ENCODE measurements at regions not wholly inside any gene's neighbourhood (a gene's known extent, or its start where the extent isn't known, plus 50 kb on each side); places are given as distances from the start of the nearest gene placed in this dataset.

DNA sequence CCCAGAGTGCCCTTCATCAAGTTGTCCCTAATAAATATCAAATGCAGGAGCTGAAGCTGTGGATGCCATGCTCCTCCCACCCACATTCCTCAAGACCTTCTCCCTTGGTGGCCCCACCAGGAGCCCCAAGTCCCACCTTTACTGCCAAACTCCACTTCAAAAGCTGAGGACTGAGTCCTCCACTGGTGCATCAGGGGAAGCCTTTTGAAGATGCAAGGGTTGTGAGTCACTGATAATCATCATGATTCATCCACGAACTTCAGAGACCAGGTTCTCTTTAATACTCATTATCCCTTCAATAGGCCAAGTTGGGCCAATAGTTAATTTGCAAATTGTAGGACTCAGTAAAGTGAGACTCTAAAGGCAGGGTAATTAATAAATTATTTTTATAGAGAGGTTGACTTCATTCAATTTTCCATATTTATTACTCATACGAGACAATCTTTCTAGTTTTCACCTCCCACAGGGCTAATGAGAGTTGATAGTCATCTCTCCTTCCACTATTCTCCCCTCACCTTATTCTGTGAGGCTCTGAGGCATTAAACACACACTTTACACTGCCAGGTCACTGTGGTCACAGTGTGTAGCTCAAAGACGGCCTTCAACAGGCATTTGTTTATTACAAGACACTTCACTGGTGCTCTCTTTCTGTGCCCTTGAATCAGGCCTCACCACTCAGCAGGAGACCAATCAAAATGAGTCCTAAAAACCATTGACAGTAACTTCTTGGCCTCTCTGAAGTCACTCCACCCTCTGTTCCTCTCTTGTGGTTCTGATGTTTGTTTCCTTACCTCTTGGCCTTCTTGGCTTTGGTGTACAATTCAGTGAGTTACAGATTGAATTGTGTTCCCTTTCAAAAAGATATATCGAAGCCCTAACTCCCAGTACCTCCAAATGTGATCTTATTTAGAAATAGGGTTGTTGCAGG is 99.9 kb downstream of the TRIB2 start:
- 6% methylated on average over 4 of the region's 4 CpGs for WGBS (ENCODE audit: insufficient coverage, low coverage, missing lambda C conversion rate)
- in situ Hi-C loops (cut with MboI), result no loop called here
- no peaks in the 10 kb centered on the region for H4K20me1 ChIP-seq (replicated peaks; ENCODE audit: control insufficient read depth, insufficient read depth, low read length)
- H3K4me2 ChIP-seq (ENCODE audit: insufficient read depth, low read length), result no peak overlapping the region
- H3K36me3 ChIP-seq (ENCODE audit: control insufficient read depth, insufficient read depth, low read length), result no peaks in the 10 kb centered on the region
- H3K27ac ChIP-seq (ENCODE audit: extremely low read depth, low read depth, low read length), result no peak overlapping the region
- TF ChIP-seq ZBTB40 (IDR thresholded peaks at IDR 0.05) (no peak), ZBTB40 (CRISPR knock-in tag; IDR thresholded peaks at IDR 0.05) (no peak), DPF2 (IDR thresholded peaks at IDR 0.05) (no peak), DMBX1 (CRISPR knock-in tag; IDR thresholded peaks at IDR 0.05; ENCODE audit: borderline replicate concordance) (no peak), DDX20 (tag; IDR thresholded peaks at IDR 0.05; ENCODE audit: low read depth) (no peak), FOSL1 (tag; conservative IDR thresholded peaks at IDR 0.05) (peak; percentile 55)
- peaks cover 0 to 4% of the 10 kb centered on the region in 2 experiments; a peak in 1 of 5 replicates for H3K27me3 ChIP-seq (ENCODE audit: control insufficient read depth in 2 of 2, insufficient read depth in 2 of 2, low read length in 2 of 2)
- H3K9ac ChIP-seq (ENCODE audit: insufficient read depth in 1 of 2, low read depth in 2 of 2, low read length in 2 of 2), result no peak overlapping the region
- no TSS peak for BruUV-seq (replicated peaks)
- intact Hi-C loops (cut with micrococcal nuclease), result no loop called here
- no peak for FAIRE-seq
- ChIA-PET CTCF (ENCODE audit: low intra/inter-chr PET ratio) (no interaction called here), POLR2A (interaction anchor here (0.7 kb wide), 1 partner anchor 9 kb away, joined by 3 read pairs; no protein-coding TSS in a partner anchor)
- no peak overlapping the region for H2AFZ ChIP-seq (ENCODE audit: low read depth, low read length)
- H3K9me3 ChIP-seq (replicated peaks; ENCODE audit: control insufficient read depth, insufficient read depth, low read depth, low read length), result no peaks in the 10 kb centered on the region
- no peak overlapping the region for H3K4me3 ChIP-seq
- no peaks in the 10 kb centered on the region for H3K9me1 ChIP-seq (ENCODE audit: control insufficient read depth, insufficient read depth, low read length)
- H3K79me2 ChIP-seq (ENCODE audit: control insufficient read depth, insufficient read depth, low read length), result no peaks in the 10 kb centered on the region
- ATAC-seq, result no peak
- no peak for DNase-seq (ENCODE audit: extremely low read depth in 1 of 4, low spot score in 3 of 4)
- H3K4me1 ChIP-seq (replicated peaks in 1 of 2; ENCODE audit: control insufficient read depth in 2 of 2, insufficient read depth in 2 of 2, low read length in 2 of 2), result no peaks in the 10 kb centered on the region
